SU-DHL-6 (cell line): ENCODE measurements at regions not wholly inside any gene's neighbourhood (a gene's known extent, or its start where the extent isn't known, plus 50 kb on each side); places are given as distances from the start of the nearest gene placed in this dataset.

Experiments used
- H2AFZ ChIP-seq: fragments of 200-600 bp; sonication (generic); 2 replicates; pipeline ENCODE4 v1.6.1; 2014; ENCODE audit warnings: low read depth, mild to moderate bottlenecking, moderate library complexity, mixed read lengths, antibody characterized with exemption, low read length; ENCODE audit not compliant: severe bottlenecking
- H3F3A ChIP-seq: fragments of 200-600 bp; shearing (Covaris generic); 2 replicates; pipeline ENCODE4 v1.6.0; 2016; ENCODE audit warnings: antibody characterized with exemption, mild to moderate bottlenecking; ENCODE audit not compliant: insufficient read depth
- H3K27ac ChIP-seq: fragments of 200-600 bp; sonication (generic); 2 replicates; pipeline ENCODE4 v1.5.1; 2016; ENCODE audit warnings: low read depth, mild to moderate bottlenecking, low read length, moderate library complexity, mixed read lengths
- H3K27me3 ChIP-seq: fragments of 200-600 bp; sonication (generic), shearing (Covaris generic); 2 replicates; pipeline ENCODE4 v1.6.0; 2014; ENCODE audit warnings: mild to moderate bottlenecking, low read length
- H3K36me3 ChIP-seq: fragments of 200-600 bp; sonication (generic); 2 replicates; pipeline ENCODE4 v1.6.1; 2014; ENCODE audit warnings: mild to moderate bottlenecking, low read length, mixed read lengths
- H3K4me2 ChIP-seq: fragments of 300-600, 200-600 bp; shearing (Covaris generic), sonication (generic); 2 replicates; pipeline ENCODE4 v1.6.0; 2014; ENCODE audit warnings: low read length, low read depth, mild to moderate bottlenecking; ENCODE audit not compliant: poor library complexity, severe bottlenecking
- H3K4me3 ChIP-seq: fragments of 200-600 bp; sonication (generic); 2 replicates; pipeline ENCODE4 v1.5.1; 2014; ENCODE audit warnings: antibody characterized with exemption, low read length, mild to moderate bottlenecking, mixed read lengths; ENCODE audit not compliant: insufficient read depth, poor library complexity, severe bottlenecking
- H3K79me2 ChIP-seq: fragments of 200-600 bp; sonication (generic); 2 replicates; pipeline ENCODE4 v1.6.1; 2014; ENCODE audit warnings: mild to moderate bottlenecking, low read length, moderate library complexity; ENCODE audit not compliant: insufficient read depth
- H3K9ac ChIP-seq: fragments of 200-600 bp; sonication (generic); 2 replicates; pipeline ENCODE4 v1.7.0; 2014; ENCODE audit warnings: mild to moderate bottlenecking, low read length
- H3K9me2 ChIP-seq: fragments of 200-600 bp; sonication (generic); replicated peaks from 2 replicates; pipeline ENCODE4 v1.6.1; 2014; ENCODE audit warnings: low read length; ENCODE audit not compliant: insufficient read depth
- H3K9me3 ChIP-seq: fragments of 200-600 bp; sonication (generic); 2 replicates; pipeline ENCODE4 v1.6.1; 2014; ENCODE audit warnings: low read length, mixed read lengths; ENCODE audit not compliant: insufficient read depth
- H4K20me1 ChIP-seq: fragments of 200-600 bp; sonication (generic); 2 replicates; pipeline ENCODE4 v1.6.1; 2014; ENCODE audit warnings: low read depth, mild to moderate bottlenecking, antibody characterized with exemption, low read length, moderate library complexity, mixed read lengths
- CTCF ChIP-seq: fragments of 200-600 bp; sonication (generic); IDR thresholded peaks from one replicate; pipeline ENCODE4 v1.5.1; 2017; ENCODE audit warnings: antibody characterized with exemption, mild to moderate bottlenecking, low read length, moderate library complexity; ENCODE audit not compliant: insufficient read depth, poor library complexity, severe bottlenecking
- EZH2phosphoT487 ChIP-seq: fragments of 200-600 bp; sonication (generic), shearing (Covaris generic); conservative IDR thresholded peaks from 2 replicates; pipeline ENCODE4 v1.6.1; 2018; ENCODE audit warnings: mild to moderate bottlenecking, antibody characterized with exemption, low read length, moderate library complexity, mixed read lengths

DNA sequence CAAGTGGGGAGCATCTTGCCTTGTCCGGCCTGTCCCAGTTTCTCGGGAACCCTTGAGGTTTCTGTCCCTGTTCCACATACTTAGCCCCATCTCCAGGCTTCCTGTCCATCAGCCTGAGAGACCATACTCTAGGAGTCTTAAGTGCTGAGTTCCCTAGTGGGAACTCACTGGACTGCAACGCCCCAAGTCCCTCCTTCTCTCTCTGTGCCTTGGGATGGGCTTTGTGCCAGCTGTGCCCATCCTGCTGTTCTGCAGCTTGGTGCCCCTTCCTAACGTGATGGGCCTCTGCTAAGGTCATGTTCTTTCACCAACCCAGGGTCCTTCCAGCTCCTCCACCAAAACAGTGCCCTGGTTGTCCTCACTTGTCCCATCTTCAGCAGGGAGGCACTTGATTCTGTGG, 222.3 kb upstream of the ANKRD55 start:
- H3K27me3 ChIP-seq = no peaks in the 10 kb centered on the region
- no peaks in the 10 kb centered on the region for H4K20me1 ChIP-seq
- no peaks in the 10 kb centered on the region for H3K9me2 ChIP-seq
- no peak overlapping the region for H3K9ac ChIP-seq
- no peaks in the 10 kb centered on the region for H3K9me3 ChIP-seq
- H3F3A ChIP-seq = no peaks in the 10 kb centered on the region
- H2AFZ ChIP-seq = no peak overlapping the region
- TF ChIP-seq EZH2phosphoT487 (no peak), CTCF (no peak)
- H3K79me2 ChIP-seq = no peaks in the 10 kb centered on the region
- H3K4me2 ChIP-seq = no peak overlapping the region
- H3K36me3 ChIP-seq = no peaks in the 10 kb centered on the region
- H3K27ac ChIP-seq = no peak overlapping the region
- H3K4me3 ChIP-seq = no peak overlapping the region

GRCh38 chr5:56454219-56454862, 221.2 kb upstream of the ANKRD55 start:
- H3K27ac ChIP-seq = no peak overlapping the region
- no peaks in the 10 kb centered on the region for H3K9me2 ChIP-seq
- no peaks in the 10 kb centered on the region for H3K36me3 ChIP-seq
- no peaks in the 10 kb centered on the region for H3K9me3 ChIP-seq
- H3F3A ChIP-seq = no peaks in the 10 kb centered on the region
- no peaks in the 10 kb centered on the region for H3K79me2 ChIP-seq
- H3K27me3 ChIP-seq = no peaks in the 10 kb centered on the region
- H4K20me1 ChIP-seq = no peaks in the 10 kb centered on the region
- no peak overlapping the region for H3K4me3 ChIP-seq
- H3K9ac ChIP-seq = no peak overlapping the region
- no peak overlapping the region for H2AFZ ChIP-seq
- H3K4me2 ChIP-seq = no peak overlapping the region
- TF ChIP-seq CTCF (no peak), EZH2phosphoT487 (no peak)

DNA sequence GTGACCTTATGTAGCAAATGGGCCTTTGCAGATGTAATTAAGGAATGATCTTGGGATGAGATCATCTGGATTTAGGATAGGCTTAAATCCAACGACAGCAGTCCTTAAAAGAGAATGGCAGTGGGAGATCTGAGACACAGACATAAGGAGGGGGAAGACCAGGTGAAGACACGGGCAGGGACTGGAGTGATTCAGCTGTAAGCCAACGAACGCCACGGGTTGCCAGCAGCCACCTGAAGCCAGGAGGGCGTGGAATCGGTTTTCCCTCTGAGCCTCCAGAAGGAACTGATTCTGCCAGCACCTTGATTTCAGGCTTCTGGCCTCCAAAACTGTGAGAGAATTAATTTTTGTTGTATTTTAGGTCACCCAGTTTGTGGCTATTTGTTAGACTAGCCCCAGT, 218.6 kb upstream of the ANKRD55 start:
- Histone ChIP-seq H4K20me1 (no peaks in the 10 kb centered on the region), H3K27me3 (no peaks in the 10 kb centered on the region), H3K9me2 (no peaks in the 10 kb centered on the region), H3K4me2 (no peak overlapping the region), H3K9ac (no peak overlapping the region), H3K79me2 (no peaks in the 10 kb centered on the region), H3K36me3 (no peaks in the 10 kb centered on the region), H3F3A (no peaks in the 10 kb centered on the region), H2AFZ (no peak overlapping the region), H3K9me3 (no peaks in the 10 kb centered on the region), H3K4me3 (no peak overlapping the region), H3K27ac (no peak overlapping the region)
- no peak for TF ChIP-seq EZH2phosphoT487
- TF ChIP-seq CTCF = no peak
